ENCODE measurements at regions not wholly inside any gene's neighbourhood (a gene's known extent, or its start where the extent isn't known, plus 50 kb on each side); places are given as distances from the start of the nearest gene placed in this dataset.
"Not testable (repeated sequence)": the region's sequence is repeated elsewhere in the genome, so short reads cannot be mapped to it uniquely, and the experiment has no call there.

- DNase-seq: no peak
Measured at GRCh38 chr6:15001326-15001910, 244.5 kb upstream of the JARID2 start.

DNA sequence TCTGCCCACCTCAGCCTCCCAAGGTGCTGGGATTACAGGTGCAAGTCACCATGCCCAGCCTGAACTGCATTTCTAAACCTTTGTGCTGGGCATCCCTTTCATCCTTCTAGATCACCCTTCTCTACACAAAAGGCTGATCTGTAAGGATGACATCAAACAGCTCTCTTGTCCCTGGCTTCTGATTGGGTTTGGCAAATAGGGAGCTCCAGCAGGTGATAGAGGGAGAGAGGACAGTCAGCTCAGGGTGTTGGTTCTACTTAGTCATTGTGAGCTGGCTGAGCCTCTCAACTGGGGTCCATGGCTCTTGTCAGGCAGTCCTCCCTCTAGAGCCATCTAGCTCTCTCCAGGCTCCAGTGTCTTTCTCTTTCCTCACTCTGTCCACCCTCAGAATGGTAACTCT lies 237.6 kb upstream of the JARID2 start:
- no peak for DNase-seq

DNA sequence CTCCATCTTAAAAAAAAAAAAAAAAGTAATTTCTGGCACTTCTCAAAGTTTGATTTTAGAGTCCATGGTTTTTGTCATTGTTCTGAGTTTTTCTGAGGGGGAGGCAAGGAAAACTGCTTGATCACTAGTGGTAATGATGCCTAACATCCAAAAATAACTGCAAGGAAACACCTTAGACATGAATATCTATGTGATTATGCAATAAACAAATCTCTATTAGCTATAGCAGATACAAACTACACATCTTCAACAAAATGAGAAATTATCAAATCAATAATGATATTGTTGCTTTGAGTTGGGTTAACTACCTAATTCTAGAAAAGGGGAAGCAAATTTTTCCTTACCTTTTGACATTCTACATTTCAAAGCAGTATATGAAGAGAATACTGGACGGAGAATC lies 230.9 kb upstream of the JARID2 start:
- DNase-seq: no peak

DNA sequence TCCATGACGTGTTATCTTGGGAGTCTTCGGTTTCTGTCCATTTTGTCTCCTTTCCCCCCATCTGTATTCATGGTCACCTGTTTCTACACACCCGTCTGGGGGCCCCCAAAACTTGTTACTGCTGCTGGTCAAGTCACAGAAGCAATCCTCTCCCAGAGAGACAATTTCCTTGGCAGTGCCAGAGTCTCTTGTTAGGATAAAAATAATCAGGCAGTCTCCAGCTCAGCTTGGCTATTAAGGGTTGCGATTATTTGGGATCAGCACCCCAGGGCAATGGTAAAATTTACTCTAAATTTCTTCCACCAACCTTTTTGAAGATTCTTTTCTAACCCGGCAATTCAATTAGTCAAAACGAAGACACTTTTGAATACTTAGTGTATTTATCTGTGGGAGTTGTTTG lies 229.1 kb upstream of the JARID2 start:
- DNase-seq: no peak

DNA sequence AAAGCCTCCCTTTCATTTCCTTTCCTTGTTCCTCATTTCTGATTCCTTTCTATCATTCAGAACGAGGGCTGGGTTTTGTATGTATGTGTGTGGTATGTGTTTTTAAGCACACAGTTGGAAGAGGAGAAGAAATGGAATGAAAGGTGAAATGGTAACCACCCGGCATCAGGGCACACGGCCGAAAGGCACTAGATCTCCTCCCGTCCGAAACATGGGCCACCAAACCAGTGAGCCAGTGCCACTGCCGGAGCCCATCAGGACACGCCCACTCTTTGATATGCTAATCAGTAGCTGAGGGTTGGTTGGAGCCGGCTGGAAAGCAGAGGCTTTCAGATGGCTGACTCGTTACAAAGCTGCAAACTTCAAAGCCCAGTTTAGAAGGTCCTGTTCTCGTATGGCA lies 228.6 kb upstream of the JARID2 start:
- no peak for DNase-seq

- no peak for DNase-seq
Measured at GRCh38 chr6:15017803-15018202, 228.1 kb upstream of the JARID2 start.

- no peak for DNase-seq
Measured at GRCh38 chr6:15020119-15020770, 225.6 kb upstream of the JARID2 start.

DNA sequence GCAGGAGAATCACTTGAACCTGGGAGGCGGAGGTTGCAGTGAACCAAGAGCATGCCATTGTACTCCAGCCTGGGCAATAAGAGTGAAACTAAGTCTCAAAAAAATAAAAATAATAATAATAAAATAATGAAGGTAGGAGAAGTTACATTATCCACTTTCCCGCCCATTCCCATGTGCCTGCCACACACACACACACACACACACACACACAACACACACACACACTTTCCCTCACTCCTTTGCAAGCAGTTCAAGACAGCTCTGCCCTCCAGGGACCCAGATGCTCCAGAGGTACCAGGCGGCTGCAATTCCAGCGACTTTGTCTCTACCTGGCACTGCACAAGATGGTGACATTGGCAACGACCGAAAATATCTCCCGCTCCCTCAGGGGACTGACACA lies 224.8 kb upstream of the JARID2 start:
- no peak for DNase-seq

DNA sequence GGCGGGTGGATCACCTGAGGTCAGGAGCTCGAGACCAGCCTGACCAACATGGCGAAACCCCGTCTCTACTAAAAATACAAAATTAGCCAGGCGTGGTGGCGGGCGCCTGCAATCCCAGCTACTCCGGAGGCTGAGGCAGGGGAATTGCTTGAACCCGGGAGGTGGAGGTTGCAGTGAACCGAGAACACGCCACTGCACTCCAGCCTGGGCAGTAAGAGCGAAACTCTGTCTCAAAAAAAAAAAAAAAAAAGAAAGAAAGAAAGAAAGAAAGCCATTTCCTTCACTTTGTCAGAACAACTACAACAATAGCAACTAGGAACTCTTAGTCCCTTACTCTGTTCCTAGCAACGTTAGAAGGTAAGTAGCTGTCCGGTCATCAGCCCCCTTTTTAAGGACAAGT lies 222.9 kb upstream of the JARID2 start:
- DNase-seq: not testable (repeated sequence)

DNA sequence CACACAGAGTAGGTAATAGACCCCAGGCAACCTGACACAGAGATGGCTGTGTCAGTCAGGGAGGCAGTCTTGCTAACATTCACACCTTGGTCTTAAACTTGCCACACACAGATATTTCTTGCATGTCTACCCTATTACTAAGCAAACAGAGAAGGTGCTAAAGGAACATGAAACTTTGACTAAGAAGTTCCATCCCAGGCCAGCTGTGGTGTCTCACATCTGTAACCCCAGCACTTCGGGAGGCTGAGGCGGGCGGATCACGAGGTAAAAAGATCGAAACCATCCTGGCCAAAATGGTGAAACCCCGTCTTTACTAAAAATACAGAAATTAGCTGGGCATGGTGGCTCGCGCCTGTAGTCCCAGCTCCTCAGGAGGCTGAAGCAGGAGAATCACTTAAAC lies 222.4 kb upstream of the JARID2 start:
- no peak for DNase-seq

- no peak for DNase-seq
Measured at GRCh38 chr6:15025446-15025845, 220.4 kb upstream of the JARID2 start.

DNA sequence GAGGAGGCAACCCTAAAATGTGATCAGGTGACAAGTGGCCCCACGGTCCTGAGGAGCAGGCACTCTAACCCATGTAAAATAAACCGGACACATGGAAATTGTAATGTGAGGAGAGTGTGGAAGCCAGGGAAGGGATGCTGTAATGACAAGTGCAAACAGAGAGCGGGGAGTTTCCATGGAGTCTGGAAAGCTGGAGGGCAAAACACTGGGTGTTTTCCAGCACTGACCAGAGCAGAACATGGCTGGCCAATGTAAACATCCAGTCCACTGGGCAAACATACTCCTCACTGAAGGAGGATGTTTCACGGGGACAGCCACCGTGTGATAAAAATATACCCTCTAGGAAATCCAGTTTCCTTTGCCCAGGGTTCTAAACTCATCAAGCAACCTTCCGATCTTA lies 219.0 kb upstream of the JARID2 start:
- DNase-seq: peak; percentile 29 to 60

DNA sequence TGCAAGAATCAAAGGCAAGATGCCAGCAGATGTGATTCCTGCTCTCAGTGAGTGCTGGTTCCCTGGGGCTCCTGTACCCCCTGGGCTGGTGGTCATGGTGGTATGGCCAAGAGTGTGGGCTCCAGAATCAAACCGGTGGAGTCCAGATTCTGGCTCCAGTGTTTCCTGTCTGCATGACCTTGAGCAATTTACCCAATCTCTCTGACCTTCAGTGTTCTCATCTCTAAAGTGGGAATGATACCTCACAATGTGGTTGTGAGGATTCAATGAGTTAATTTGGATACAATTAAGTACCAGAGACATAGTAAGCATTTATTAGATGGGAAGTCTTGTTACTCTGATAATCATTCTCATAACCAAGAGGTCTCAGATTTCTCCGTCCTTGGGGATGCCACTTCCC lies 218.4 kb upstream of the JARID2 start:
- no peak for DNase-seq

GRCh38 chr6:15032015-15032414 lies 213.9 kb upstream of the JARID2 start:
- no peak for DNase-seq

- no peak for DNase-seq
Measured at GRCh38 chr6:15033850-15034203, 212.0 kb upstream of the JARID2 start.

GRCh38 chr6:15036690-15037245 lies 209.1 kb upstream of the JARID2 start:
- DNase-seq: peak; percentile 18 to 42

GRCh38 chr6:15037253-15037652 lies 208.6 kb upstream of the JARID2 start:
- no peak for DNase-seq

DNA sequence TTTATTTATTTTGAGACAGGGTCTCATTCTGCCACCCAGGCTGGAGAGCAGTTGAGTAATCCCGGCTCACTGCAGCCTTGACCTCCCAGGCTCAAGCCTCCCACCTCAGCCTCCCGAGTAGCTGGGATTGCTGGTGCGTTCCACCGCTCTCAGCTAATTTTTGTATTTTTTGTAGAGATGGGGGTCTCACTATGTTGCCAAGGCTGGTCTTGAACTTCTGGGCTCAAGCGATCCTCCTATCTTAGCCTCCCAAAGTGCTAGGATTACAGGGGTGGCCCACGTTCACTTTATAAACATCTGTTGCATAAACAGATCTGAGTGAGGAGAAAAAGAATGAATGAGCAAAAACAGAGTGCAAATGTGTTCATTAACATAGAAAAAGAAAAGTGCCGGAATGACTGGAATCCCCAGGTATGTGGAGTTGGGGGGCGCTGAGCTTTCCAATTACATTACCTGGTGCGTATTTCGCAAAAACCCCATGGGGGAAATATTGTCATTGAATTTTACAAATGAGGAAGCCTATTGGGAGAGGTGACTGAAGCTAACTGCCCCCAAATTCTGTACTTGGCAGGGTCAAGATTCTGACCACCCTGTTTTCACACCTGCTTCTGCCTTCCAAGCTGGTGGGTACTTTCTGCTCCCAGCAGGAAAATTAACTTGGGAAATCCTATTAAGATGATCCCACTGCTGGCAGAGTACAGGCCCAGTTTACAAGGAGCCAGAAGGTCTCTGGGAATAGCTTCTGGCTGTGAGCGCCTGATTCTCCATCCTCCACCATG lies 207.7 kb upstream of the JARID2 start:
- no peak for DNase-seq

DNA sequence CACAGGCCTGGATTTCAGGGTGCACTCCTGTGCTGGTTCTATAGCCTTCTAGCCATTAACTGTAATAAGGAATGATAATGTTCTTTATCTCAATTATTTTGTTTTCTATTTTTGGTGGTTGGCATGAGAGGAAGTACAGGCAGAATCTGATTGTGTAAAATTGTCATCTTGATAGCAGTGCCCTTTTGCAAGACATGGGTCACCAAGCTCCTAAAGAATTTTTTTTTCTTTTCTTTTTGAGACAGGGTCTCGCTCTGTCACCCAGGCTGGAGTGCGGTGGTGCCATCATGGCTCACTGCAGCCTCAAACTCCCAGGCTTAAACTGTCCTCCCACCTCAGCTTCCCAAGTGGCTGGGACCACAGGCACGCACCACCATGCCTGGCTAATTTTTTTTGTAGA lies 206.7 kb upstream of the JARID2 start:
- no peak for DNase-seq

- DNase-seq: no peak
Measured at GRCh38 chr6:15042938-15043337, 202.9 kb upstream of the JARID2 start.

- DNase-seq: no peak
Measured at GRCh38 chr6:15044146-15044882, 201.6 kb upstream of the JARID2 start.

- no peak for DNase-seq
Measured at GRCh38 chr6:15044948-15045347, 200.9 kb upstream of the JARID2 start.

GRCh38 chr6:15046751-15047150 lies 199.1 kb upstream of the JARID2 start:
- DNase-seq: no peak

Data from NCI-H187 (cell line).